Tongue (tissue), 1 donor: ENCODE measurements at regions not wholly inside any gene's neighbourhood (a gene's known extent, or its start where the extent isn't known, plus 50 kb on each side); places are given as distances from the start of the nearest gene placed in this dataset.
"Not testable (repeated sequence)": the region's sequence is repeated elsewhere in the genome, so short reads cannot be mapped to it uniquely, and the experiment has no call there.

Experiments
- DNase-seq: peaks from one replicate; pipeline ENCODE4 v3.0.0-alpha.2; 2015

- no peak for DNase-seq
Observed at GRCh38 chr6:21922086-21922485, 328.5 kb downstream of the SOX4 start.

GRCh38 chr6:21924002-21924401 is 330.5 kb downstream of the SOX4 start:
- no peak for DNase-seq

DNA sequence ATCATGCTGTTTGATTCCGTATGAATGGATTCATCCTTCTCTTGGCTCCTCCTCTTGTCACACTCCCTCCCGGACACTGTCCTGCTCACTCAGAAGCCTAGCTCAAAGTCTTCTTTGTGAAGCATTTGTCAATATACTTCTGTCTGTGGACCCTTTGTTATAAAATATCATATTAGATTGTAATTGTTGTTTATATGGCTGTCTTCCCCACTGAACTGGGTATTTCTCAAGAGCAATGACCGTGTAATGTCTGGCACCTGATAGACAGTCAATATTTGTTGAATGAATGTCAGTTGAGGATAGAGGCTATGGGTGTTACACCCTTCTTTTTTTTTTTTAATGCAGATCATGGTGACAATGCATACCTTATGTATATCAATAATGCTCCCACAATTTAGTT is 335.3 kb downstream of the SOX4 start:
- no peak for DNase-seq

DNA sequence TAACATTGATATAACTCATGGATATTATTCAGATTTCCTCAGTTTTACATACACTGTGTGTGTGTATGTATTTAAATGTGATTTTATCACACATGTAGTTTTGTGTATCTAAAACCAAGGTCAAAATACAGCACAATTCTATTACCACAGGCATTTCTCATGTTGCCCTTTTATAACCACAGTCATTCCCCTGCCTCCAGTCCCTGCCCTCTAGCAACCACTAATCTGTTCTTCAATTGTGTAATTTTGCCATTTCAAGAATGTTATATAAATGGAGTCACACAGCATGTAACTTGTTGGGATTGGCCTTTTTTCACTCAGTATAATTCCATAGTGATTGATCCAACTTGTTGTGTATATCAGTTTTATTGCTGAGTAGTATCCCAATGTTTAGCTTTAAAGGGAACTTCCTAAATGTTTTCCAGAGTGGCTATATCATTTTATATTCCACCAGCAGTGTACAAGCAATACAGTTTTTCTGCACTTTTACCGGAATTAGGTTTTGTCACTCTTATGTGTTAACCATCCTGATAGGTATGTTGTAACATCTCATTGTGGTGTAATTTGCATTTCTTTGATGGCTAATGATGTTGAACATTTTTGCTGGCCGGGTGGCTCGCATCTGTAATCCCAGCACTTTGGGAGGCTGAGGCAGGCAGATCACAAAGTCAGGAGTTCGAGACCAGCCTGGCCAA is 338.2 kb downstream of the SOX4 start:
- DNase-seq = no peak

DNA sequence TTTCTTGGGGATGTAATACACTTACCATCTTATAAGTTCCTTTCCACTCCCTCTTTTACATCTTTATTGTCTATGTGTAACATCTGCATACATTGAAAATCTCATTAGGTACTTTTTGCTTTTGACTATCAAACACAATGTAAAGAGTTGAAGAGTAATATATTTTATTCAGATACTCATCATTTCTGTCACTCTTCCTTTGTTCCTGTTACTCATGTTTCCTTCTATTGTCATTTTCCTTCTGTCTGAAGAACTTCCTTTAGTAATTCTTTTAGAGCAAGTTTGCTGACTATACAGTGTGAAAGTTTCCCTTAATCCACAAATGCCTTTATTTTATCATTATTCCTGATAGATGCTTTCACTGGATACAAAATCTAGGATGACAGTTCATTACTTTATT is 339.8 kb downstream of the SOX4 start:
- no peak for DNase-seq

DNA sequence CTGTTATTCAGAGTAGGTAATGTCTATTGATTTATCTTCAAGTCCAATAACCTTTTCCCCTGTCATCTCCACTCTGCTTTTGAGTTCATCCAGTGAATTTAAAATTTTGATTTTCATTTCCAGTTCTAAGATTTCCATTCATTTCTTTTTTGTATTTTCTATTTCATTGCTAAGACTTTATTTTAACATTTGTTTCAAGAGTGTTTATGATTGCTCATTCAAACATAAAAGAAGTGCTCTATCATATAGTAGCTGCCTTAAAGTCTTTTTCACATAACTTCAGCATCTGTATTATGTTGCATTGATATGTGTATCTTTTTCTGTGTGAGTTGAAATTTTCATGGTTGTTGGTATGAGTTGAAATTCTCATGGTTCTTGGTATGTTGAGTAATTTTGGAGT is 341.6 kb downstream of the SOX4 start:
- DNase-seq = no peak

GRCh38 chr6:21935561-21936028 is 342.0 kb downstream of the SOX4 start:
- no peak for DNase-seq

DNA sequence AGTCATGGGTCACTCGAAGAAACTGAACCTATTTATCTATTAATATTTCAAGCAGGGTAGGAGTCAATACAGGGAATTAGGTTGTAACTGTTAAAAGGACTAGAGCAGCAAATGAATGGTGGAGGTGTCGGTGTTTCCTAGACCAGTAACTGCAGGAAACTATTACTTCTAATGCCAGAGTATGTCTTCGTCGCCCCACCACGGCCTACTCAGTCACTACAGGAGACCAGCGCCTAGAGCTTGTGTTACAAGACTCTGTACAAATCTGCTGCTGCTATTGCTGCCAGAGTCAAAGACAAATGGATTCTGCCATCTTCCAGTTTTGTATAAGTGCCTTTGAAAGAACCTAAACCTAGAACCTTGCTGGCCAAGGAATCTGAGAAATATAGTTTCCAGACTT is 343.9 kb downstream of the SOX4 start:
- DNase-seq = no peak

GRCh38 chr6:21939066-21939465 is 345.5 kb downstream of the SOX4 start:
- not testable (repeated sequence) for DNase-seq

DNA sequence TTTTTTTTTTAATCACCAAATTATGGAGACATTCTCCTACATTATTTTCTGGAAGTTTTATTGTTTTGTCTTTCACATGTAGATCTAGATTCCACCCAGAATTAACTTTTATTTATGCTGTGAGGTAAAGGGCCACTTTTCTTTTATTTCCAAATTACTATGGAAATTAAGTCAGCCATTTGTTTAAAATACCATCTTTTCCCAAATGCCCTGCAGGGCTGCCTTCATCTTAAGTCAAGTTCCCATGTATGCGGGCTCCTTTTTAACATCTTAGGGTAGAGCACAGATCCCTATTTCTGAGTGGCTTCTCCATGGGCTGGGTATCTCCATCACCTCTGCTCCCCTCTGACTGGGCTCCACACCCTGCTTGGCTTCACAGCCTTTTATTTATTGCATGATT is 348.4 kb downstream of the SOX4 start:
- no peak for DNase-seq

GRCh38 chr6:21942897-21943296 is 349.3 kb downstream of the SOX4 start:
- DNase-seq = no peak

- no peak for DNase-seq
Observed at GRCh38 chr6:21946298-21946783, 350.5 kb downstream of the PRL start.

DNA sequence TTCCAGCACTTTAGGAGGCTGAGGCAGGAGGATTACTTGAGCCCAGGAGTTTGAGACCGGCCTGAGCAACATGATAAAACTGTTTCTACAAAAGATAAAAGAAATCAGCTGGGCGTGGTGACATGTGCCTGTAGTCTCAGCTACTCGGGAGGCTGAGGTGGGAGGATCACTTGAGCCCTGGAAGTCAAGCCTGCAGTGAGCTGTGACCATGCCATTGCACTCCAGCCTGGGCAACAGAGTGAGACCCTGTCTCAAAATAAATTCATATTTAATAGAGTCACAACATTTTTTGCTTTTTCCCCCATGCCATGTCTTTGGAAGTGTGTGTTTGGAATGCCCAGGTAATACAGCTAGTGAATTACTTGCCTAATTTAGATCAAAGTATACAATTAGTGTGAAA is 349.6 kb downstream of the PRL start:
- not testable (repeated sequence) for DNase-seq

DNA sequence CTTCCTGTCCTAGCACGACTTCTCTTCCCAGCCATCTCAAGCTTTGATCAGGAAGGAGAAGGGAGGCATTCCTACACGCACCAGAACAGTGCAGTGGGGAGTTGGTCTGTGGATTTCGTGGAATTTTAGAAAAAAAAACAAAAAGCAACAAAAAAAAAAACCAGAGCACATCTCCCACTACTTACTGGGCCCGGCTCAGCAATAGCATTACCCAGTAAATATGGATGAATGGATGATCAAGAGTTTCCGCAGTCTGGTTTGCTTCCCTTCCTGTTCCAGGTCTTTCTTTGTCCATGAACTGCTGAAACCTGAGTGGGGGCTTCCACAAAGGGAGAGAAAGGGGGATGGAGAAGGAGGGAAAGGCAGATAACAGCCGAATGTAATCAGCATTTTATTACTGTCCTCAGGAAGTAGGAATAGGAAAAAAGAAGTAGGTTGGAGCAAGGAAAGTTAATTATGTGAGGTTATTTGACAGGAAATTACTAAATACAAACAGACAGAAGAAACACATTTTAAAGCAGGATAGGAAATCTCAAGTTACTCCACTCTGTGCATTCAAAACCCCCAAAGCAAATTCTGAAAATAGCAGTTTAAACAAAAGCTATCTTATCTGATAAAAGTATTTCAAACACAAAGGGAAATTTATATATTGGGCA is 349.0 kb downstream of the PRL start:
- peak; percentile 36 for DNase-seq

GRCh38 chr6:21949211-21949801 is 347.5 kb downstream of the PRL start:
- peak; percentile 25 for DNase-seq

DNA sequence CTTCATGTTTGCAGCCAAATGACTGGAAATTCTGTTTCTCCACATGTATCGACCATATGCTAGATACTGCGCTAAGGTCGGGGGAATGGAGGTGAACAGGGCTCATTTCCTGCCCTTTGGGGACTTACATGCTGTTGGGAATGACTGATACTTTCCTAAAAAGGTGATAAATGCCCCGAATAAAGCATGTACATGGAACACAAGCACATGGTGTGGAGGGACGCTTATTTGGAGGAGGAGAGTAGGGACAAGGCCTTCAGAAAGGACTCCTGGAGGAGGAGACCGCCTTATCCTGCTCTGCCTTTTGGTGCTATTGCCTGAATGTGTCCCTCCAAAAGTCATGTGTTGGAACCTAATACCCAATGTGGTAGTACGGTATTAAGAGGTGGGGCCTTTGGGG is 344.5 kb downstream of the PRL start:
- DNase-seq = no peak

DNA sequence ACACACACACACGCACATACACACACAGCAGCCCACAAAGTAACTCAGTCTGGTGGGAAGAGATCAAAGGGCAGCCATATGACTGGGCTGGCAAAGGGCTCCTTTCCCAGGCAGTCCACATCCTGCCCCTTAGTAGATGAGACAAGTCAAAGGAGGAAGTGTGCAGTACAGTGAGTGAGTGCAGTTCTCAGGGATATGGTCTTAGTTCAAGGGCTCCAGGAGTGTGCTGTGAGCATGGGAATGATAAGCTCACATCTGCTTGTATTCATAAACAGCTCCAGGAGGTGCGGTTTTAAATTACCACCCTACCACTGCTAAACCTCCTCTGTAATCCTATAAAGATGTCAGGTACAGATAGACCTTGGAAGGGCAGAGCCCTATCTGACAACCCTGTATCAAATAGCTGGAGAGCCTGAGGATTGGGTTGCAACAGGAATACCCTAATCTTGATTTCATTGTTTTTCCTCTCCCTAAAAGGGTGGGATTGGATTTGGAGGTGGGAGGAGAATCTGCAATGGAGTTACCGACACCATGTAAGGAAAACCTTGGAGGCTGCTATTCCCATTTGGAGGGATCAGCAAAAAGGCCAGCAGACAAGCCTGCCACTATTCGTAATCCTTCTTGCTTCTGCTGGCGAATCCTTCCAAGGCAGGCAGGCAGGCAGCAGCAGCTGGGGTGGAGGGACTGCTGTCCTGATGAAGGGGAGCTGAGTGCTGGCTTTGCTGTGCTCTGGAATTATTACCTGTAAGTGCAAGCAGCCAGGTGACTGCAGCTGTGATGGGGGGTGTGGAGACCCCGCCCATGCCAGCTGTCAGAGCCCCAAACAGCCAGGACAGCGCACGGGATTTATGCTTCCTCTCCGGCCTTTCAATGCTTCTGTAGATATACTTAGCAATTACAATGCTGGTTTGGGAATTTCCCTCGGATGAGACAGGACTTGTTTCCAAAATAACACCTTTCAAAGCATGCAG is 342.7 kb downstream of the PRL start:
- peak; percentile 78 for DNase-seq

GRCh38 chr6:21955053-21955595 is 341.7 kb downstream of the PRL start:
- DNase-seq = peak; percentile 45

DNA sequence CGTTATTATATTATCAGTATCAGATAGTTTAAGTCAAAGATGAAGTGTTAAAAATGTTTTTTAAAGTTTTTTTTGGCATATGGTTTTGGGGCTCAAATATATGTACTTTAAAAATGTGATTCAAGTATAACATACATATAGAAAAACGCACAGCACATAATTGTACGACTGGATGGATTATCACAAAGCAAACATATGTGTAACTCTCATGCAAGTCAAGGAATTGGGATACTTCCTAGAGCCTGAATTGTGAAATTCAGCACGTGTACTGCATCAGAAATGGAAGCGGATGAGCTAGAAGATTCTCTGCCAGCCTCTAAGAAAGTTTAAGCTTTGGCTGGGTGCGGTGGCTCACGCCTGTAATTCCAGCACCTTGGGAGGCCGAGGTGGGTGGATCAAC is 340.9 kb downstream of the PRL start:
- DNase-seq = no peak

GRCh38 chr6:21958428-21958827 is 338.4 kb downstream of the PRL start:
- DNase-seq = no peak

DNA sequence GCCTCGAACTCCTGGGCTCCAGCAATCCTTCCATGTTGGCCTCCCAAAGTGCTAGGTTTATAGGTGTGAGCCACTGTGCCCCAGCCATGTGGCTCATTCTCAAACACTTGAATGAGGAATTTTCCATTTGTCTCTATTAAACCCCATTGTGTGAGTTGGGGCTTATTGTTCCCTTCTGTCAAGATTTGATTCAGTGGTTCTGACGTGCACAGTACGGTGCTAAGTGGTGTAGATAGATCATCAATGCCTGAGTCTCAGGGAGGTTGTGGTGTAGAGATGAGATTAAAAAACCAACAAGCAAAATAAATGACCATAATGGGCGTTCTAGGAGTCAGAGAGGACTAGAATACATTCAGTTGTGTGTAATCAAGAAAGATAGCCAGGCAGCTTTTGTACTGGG is 335.6 kb downstream of the PRL start:
- no peak for DNase-seq

GRCh38 chr6:21965016-21965415 is 331.8 kb downstream of the PRL start:
- DNase-seq = no peak
